HG03558 (cell line): ENCODE measurements at regions not wholly inside any gene's neighbourhood (a gene's known extent, or its start where the extent isn't known, plus 50 kb on each side); places are given as distances from the start of the nearest gene placed in this dataset.
"Not testable (repeated sequence)": the region's sequence is repeated elsewhere in the genome, so short reads cannot be mapped to it uniquely, and the experiment has no call there.

Experiments used
- ATAC-seq: cut with Tn5 transposase; IDR thresholded peaks from one replicate; pipeline ENCODE4 v1.9.1; 2021; ENCODE audit warnings: moderate number of reproducible peaks; ENCODE audit not compliant: unreplicated experiment; ENCODE audit errors: extremely low read depth

- no peak for ATAC-seq
These were observed 95.0 kb upstream of the IFNGR1 start for GRCh38 chr6:137313928-137314855.

- ATAC-seq = no peak
These were observed 94.0 kb upstream of the IFNGR1 start for GRCh38 chr6:137313211-137313610.

GRCh38 chr6:137311940-137312339, 92.8 kb upstream of the IFNGR1 start:
- no peak for ATAC-seq

DNA sequence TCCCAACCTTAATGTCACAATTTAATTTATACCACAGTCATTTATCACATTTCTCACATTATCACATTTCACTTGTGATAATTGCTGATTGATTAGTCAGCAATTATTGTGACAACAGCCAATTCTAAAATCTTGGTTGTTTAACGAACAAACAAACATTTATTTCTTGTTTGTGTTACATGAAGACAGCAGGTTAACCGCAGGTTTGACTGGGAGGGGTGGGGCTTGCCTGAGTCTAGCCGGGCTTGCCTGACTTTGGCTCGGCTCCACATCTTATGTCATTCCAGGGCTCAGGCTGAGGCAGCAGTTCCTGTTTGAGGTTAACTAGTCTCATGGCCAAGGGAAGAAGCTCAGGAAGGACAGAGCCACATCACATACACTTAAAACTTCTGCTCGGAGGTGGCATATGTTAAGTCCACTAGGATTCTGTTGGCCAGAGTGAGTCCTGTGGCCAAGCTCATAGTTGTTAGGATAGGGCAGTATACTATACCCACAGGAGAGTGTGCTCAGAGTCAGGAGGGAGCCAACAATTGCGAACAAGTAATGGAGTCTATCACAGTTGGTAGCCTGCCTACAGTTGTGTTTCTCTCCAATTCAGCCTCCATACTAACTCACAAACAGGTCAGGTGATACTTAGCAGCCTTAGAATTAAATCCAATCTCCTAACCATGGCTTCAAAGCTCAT, 90.0 kb upstream of the IFNGR1 start:
- ATAC-seq = no peak

GRCh38 chr6:137307163-137307854, 88.1 kb upstream of the IFNGR1 start:
- ATAC-seq = no peak

DNA sequence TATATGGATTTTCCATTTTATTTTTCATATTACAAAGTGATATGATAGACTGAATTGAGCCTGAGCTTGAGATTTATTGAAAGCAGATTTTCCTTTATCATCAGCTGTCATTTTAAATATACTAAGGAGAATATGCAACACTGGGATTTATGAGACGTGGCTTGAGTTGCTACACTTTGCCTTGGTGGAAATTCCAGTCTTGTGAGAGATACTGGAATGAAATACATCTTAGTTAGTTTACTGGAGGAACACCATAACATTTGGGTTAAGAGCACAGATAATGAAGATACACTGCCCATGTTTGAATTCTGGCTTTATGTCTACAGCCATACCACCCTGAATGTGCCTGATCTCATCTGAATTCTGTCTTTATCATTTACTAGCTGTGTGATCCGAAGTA, 86.5 kb upstream of the IFNGR1 start:
- ATAC-seq = no peak

DNA sequence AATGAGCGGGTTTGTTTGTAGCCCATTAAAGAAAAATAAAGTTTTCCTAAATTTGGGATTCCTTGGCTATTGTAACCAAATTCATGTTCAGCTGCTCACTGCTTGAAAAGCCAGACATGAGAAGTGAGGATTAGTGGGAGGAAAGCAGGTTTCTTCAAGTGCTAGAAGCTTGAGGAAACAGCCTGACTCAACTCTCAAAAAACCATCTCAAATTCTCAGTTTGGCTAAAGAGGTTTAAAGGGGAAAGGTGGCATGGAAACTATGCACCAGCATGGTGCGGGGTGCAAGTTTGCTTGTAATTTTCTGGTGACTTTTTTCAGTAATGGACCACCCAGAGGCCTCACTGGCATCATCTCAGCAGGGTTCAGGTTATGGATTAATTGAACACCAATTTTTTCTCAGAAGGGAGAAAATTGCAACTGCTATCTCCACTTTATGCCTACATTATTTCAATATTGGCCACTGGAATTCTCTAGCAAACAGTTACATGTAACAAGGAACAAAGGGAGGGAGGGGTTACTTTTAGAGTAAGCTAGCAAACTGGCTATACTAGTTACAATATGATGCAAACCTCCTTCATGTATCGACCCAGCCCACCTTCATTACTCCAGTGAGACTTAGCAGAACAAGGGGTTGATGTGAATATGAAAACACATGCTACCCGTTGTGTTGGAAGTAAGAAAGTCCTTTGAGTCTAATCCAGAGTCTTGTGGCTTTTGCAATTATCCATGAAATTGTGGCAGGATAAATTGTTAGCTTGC, 85.0 kb upstream of the IFNGR1 start:
- ATAC-seq = no peak

- no peak for ATAC-seq
These were observed 84.3 kb upstream of the IFNGR1 start for GRCh38 chr6:137303441-137303840.

GRCh38 chr6:137299681-137300080, 80.5 kb upstream of the IFNGR1 start:
- ATAC-seq = no peak

GRCh38 chr6:137297887-137298286, 78.7 kb upstream of the IFNGR1 start:
- no peak for ATAC-seq

DNA sequence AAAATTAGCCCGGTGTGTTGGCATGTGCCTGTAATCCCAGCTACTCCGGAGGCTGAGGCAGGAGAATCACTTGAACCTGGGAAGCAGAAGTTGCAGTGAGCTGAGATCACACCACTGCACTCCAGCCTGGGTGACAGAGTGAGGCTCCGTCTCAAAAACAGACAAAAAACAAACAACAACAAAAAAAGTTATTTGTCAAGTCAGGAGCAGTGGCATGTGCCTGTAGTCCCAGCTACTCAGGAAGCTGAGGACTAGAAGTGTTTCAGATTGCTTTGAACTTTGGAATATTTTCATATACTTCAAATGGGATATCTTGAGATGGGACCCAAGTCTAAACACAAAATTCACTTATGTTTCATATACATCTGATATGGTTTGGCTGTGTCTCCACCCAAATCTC, 73.1 kb upstream of the IFNGR1 start:
- ATAC-seq = not testable (repeated sequence)

DNA sequence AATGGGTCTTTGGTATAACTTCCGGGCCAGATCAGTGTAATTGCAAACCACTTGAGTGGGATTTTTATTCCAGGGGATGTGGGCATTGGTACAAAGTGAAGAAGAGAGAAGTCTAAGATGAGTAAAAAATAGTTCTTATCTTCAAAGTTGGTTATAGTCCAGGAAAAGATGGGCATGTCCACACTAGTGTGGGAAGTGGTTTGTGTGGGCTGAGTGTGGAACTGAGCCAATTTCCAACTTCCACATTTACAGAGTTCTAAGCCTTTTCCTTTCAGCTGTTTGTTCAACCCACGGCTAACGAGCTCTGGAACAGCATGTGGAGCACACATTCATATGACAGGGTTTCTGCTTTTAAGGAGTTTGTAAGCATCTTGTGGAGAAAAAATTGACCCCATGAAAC, 72.3 kb upstream of the IFNGR1 start:
- ATAC-seq = no peak

GRCh38 chr6:137290601-137291261, 71.5 kb upstream of the IFNGR1 start:
- ATAC-seq = no peak

- ATAC-seq = no peak
These were observed 67.7 kb upstream of the IFNGR1 start for GRCh38 chr6:137286916-137287315.

DNA sequence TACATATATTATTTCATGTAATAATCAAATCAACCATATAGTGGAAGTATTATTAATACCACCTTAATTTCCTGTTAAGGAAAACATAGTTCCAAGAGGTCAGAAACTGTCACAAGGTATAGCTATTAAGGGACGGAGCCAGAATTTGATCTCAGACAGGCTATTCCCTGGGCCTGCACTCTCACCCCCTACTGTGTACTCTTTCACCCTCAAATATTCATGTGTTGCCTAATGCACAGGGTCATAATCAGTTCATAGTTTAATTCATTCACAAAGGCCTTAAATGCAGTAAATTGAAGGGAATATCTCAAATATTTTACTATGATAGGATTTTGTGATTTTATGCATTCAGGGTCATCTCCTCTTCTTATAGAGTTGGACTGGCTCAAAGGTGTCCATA, 67.2 kb upstream of the IFNGR1 start:
- ATAC-seq = no peak

DNA sequence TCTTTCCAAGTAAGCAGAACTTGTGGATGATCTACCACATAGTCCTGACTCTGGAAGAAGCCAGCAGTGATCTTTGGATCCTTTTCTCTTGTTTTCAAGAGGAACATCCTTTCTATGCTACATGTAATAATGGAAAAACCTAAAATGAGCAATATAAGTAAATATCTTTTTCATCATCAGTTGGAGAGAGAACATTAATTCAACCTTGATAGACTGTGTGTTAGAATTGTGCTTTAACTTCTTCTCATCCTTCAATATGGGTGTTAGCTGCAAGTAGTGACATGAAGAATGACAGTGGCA, 65.6 kb upstream of the IFNGR1 start:
- no peak for ATAC-seq

GRCh38 chr6:137283940-137284810, 65.0 kb upstream of the IFNGR1 start:
- ATAC-seq = peak; percentile 79

- ATAC-seq = no peak
These were observed 63.9 kb upstream of the IFNGR1 start for GRCh38 chr6:137283080-137283479.

- no peak for ATAC-seq
These were observed 63.1 kb upstream of the IFNGR1 start for GRCh38 chr6:137282254-137282653.
